Loucy (cell line): ENCODE measurements at regions not wholly inside any gene's neighbourhood (a gene's known extent, or its start where the extent isn't known, plus 50 kb on each side); places are given as distances from the start of the nearest gene placed in this dataset.

ENCODE experiments used
- H2AFZ ChIP-seq: fragments of 200-600 bp; sonication (generic); 2 replicates; pipeline ENCODE4 v1.6.0; 2016; ENCODE audit warnings: antibody characterized with exemption, mild to moderate bottlenecking, low read length, moderate library complexity
- H3F3A ChIP-seq: fragments of 200-600 bp; 2 replicates; pipeline ENCODE4 v1.6.0; 2016; ENCODE audit warnings: antibody characterized with exemption, low read depth, mild to moderate bottlenecking
- H3K27me3 ChIP-seq: fragments of 200-600 bp; sonication (generic); 2 replicates; pipeline ENCODE4 v1.6.1; 2014; ENCODE audit warnings: low read length, mild to moderate bottlenecking; ENCODE audit not compliant: insufficient read depth, poor library complexity, severe bottlenecking
- H3K36me3 ChIP-seq: fragments of 200-600 bp; sonication (generic); 2 replicates; pipeline ENCODE4 v1.6.1; 2016; ENCODE audit warnings: low read length; ENCODE audit not compliant: insufficient read depth
- H3K4me1 ChIP-seq: fragments of 200-600 bp; sonication (generic); 2 replicates; pipeline ENCODE4 v1.5.1; 2014; ENCODE audit warnings: low read length, mild to moderate bottlenecking; ENCODE audit not compliant: insufficient read depth, poor library complexity, severe bottlenecking
- H3K4me2 ChIP-seq: fragments of 200-600 bp; sonication (generic); 2 replicates; pipeline ENCODE4 v1.6.0; 2014; ENCODE audit warnings: antibody characterized with exemption, low read length, low read depth, mild to moderate bottlenecking; ENCODE audit not compliant: poor library complexity, severe bottlenecking
- H3K4me3 ChIP-seq: fragments of 200-600 bp; sonication (generic); 2 replicates; pipeline ENCODE4 v1.5.1; 2014; ENCODE audit warnings: low read length, mild to moderate bottlenecking, mixed read lengths; ENCODE audit not compliant: poor library complexity, severe bottlenecking
- H3K79me2 ChIP-seq: fragments of 200-600 bp; sonication (generic); 2 replicates; pipeline ENCODE4 v1.6.1; 2014; ENCODE audit warnings: low read length; ENCODE audit not compliant: insufficient read depth
- H3K9ac ChIP-seq: fragments of 200-600 bp; sonication (generic); 2 replicates; pipeline ENCODE4 v1.6.0; 2014; ENCODE audit warnings: mild to moderate bottlenecking, low read depth, low read length, moderate library complexity; ENCODE audit not compliant: poor library complexity, severe bottlenecking
- H3K9me2 ChIP-seq: fragments of 200-600 bp; sonication (generic); replicated peaks from 2 replicates; pipeline ENCODE4 v1.6.1; 2016; ENCODE audit warnings: low read depth, low read length, mixed read lengths
- H3K9me3 ChIP-seq: fragments of 200-600 bp; sonication (generic); 2 replicates; pipeline ENCODE4 v1.6.1; 2014; ENCODE audit warnings: mild to moderate bottlenecking, antibody characterized with exemption, low read length, low read depth; ENCODE audit not compliant: insufficient read depth
- H4K20me1 ChIP-seq: fragments of 200-600 bp; sonication (generic); 2 replicates; pipeline ENCODE4 v1.6.0; 2014; ENCODE audit warnings: antibody characterized with exemption, low read length, mild to moderate bottlenecking; ENCODE audit not compliant: insufficient read depth, poor library complexity, severe bottlenecking
- CTCF ChIP-seq: fragments of 200-600 bp; sonication (generic); conservative IDR thresholded peaks from 2 replicates; pipeline ENCODE4 v1.5.1; 2014; ENCODE audit warnings: mild to moderate bottlenecking, antibody characterized with exemption, low read length
- EZH2phosphoT487 ChIP-seq: fragments of 200-600 bp; IDR thresholded peaks from 2 replicates; pipeline ENCODE4 v1.6.1; 2018; ENCODE audit warnings: antibody characterized with exemption, mild to moderate bottlenecking, moderate library complexity, borderline replicate concordance

- Histone ChIP-seq H2AFZ (no peak overlapping the region), H3F3A (no peaks in the 10 kb centered on the region), H3K9ac (no peak overlapping the region), H3K4me3 (no peak overlapping the region), H3K27me3 (no peaks in the 10 kb centered on the region), H4K20me1 (no peaks in the 10 kb centered on the region), H3K4me2 (no peak overlapping the region), H3K9me2 (no peaks in the 10 kb centered on the region), H3K79me2 (no peaks in the 10 kb centered on the region), H3K36me3 (no peaks in the 10 kb centered on the region), H3K4me1 (peaks cover 27% of the 10 kb centered on the region), H3K9me3 (no peaks in the 10 kb centered on the region)
- no peak for TF ChIP-seq EZH2phosphoT487
- TF ChIP-seq CTCF, result no peak
Observed at GRCh38 chr12:97758194-97758501, 295.5 kb downstream of the RMST start.

- no peak for TF ChIP-seq CTCF
- no peak for TF ChIP-seq EZH2phosphoT487
- H3K9me3 ChIP-seq, result no peaks in the 10 kb centered on the region
- H2AFZ ChIP-seq, result no peak overlapping the region
- H3F3A ChIP-seq, result no peaks in the 10 kb centered on the region
- H3K4me2 ChIP-seq, result no peak overlapping the region
- H3K79me2 ChIP-seq, result no peaks in the 10 kb centered on the region
- H3K4me1 ChIP-seq, result peaks cover 27% of the 10 kb centered on the region
- H3K9ac ChIP-seq, result no peak overlapping the region
- H3K36me3 ChIP-seq, result no peaks in the 10 kb centered on the region
- no peaks in the 10 kb centered on the region for H3K27me3 ChIP-seq
- no peaks in the 10 kb centered on the region for H3K9me2 ChIP-seq
- H3K4me3 ChIP-seq, result no peak overlapping the region
- no peaks in the 10 kb centered on the region for H4K20me1 ChIP-seq
Observed at GRCh38 chr12:97758586-97758985, 296.0 kb downstream of the RMST start.

GRCh38 chr12:97760601-97761000, 298.0 kb downstream of the RMST start:
- peaks cover 22% of the 10 kb centered on the region for H3K4me1 ChIP-seq
- no peaks in the 10 kb centered on the region for H3F3A ChIP-seq
- H3K9me3 ChIP-seq, result no peaks in the 10 kb centered on the region
- no peaks in the 10 kb centered on the region for H3K79me2 ChIP-seq
- no peaks in the 10 kb centered on the region for H3K36me3 ChIP-seq
- H3K9ac ChIP-seq, result no peak overlapping the region
- H3K9me2 ChIP-seq, result no peaks in the 10 kb centered on the region
- no peaks in the 10 kb centered on the region for H3K27me3 ChIP-seq
- no peak overlapping the region for H2AFZ ChIP-seq
- no peak overlapping the region for H3K4me3 ChIP-seq
- no peak overlapping the region for H3K4me2 ChIP-seq
- TF ChIP-seq EZH2phosphoT487, result no peak
- TF ChIP-seq CTCF, result no peak
- H4K20me1 ChIP-seq, result no peaks in the 10 kb centered on the region
